K562 (cell line): ENCODE measurements at regions not wholly inside any gene's neighbourhood (a gene's known extent, or its start where the extent isn't known, plus 50 kb on each side); places are given as distances from the start of the nearest gene placed in this dataset.

Experiments
- EZH2 ChIP-seq: IDR thresholded peaks from 2 replicates; pipeline ENCODE4 v1.6.1; 2012; ENCODE audit warnings: low read depth, mild to moderate bottlenecking, inconsistent platforms, low read length, borderline replicate concordance
- FOXA1 ChIP-seq: fragments of 450-650 bp; IDR thresholded peaks from 2 replicates; pipeline ENCODE4 v1.6.1; 2016; ENCODE audit warnings: mild to moderate bottlenecking, borderline replicate concordance
- ILF3 ChIP-seq: fragments of 450-650 bp; IDR thresholded peaks from 2 replicates; pipeline ENCODE4 v1.6.1; 2018; ENCODE audit warnings: antibody characterized with exemption, mild to moderate bottlenecking, moderate library complexity, borderline replicate concordance
- SPI1 ChIP-seq: IDR thresholded peaks from 2 replicates; pipeline ENCODE4 v1.6.1; 2011; ENCODE audit warnings: low read depth, low read length, control low read depth, borderline replicate concordance
- TF ChIP-seq, protein P1 (sequence below), 3 experiments: IDR thresholded peaks in 2 of 3; conservative IDR thresholded peaks in 1 of 3; 2 replicates each; pipeline ENCODE4 v1.5.1; 2011 to 2012; ENCODE audit warnings: low read length in 3 of 3, mild to moderate bottlenecking in 3 of 3, control low read depth in 2 of 3, improper control_type of control experiment in 1 of 3, inconsistent platforms in 1 of 3, low read depth in 1 of 3, mixed read lengths in 1 of 3, moderate library complexity in 1 of 3; ENCODE audit not compliant: insufficient read depth in 2 of 3
- TF ChIP-seq, protein P2 (sequence below): sonication (generic); formaldehyde crosslinking; IDR thresholded peaks from 2 replicates; pipeline ENCODE4 v1.8.1; 2023; ENCODE audit warnings: mild to moderate bottlenecking, missing genetic modification reagents

GRCh38 chr21:22297575-22297974 lies 1299.4 kb downstream of the NCAM2 start:
- TF ChIP-seq, protein P1, sequence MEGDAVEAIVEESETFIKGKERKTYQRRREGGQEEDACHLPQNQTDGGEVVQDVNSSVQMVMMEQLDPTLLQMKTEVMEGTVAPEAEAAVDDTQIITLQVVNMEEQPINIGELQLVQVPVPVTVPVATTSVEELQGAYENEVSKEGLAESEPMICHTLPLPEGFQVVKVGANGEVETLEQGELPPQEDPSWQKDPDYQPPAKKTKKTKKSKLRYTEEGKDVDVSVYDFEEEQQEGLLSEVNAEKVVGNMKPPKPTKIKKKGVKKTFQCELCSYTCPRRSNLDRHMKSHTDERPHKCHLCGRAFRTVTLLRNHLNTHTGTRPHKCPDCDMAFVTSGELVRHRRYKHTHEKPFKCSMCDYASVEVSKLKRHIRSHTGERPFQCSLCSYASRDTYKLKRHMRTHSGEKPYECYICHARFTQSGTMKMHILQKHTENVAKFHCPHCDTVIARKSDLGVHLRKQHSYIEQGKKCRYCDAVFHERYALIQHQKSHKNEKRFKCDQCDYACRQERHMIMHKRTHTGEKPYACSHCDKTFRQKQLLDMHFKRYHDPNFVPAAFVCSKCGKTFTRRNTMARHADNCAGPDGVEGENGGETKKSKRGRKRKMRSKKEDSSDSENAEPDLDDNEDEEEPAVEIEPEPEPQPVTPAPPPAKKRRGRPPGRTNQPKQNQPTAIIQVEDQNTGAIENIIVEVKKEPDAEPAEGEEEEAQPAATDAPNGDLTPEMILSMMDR (IDR thresholded peaks at IDR 0.05 in 2 of 3, conservative IDR thresholded peaks at IDR 0.05 in 1 of 3; ENCODE audit: insufficient read depth in 2 of 3, low read depth in 1 of 3, low read length in 3 of 3), result no peak
- no peak for TF ChIP-seq SPI1
- no peak for TF ChIP-seq FOXA1
- no peak for TF ChIP-seq ILF3
- TF ChIP-seq, protein P2, sequence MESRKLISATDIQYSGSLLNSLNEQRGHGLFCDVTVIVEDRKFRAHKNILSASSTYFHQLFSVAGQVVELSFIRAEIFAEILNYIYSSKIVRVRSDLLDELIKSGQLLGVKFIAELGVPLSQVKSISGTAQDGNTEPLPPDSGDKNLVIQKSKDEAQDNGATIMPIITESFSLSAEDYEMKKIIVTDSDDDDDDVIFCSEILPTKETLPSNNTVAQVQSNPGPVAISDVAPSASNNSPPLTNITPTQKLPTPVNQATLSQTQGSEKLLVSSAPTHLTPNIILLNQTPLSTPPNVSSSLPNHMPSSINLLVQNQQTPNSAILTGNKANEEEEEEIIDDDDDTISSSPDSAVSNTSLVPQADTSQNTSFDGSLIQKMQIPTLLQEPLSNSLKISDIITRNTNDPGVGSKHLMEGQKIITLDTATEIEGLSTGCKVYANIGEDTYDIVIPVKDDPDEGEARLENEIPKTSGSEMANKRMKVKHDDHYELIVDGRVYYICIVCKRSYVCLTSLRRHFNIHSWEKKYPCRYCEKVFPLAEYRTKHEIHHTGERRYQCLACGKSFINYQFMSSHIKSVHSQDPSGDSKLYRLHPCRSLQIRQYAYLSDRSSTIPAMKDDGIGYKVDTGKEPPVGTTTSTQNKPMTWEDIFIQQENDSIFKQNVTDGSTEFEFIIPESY, result no peak
- TF ChIP-seq EZH2, result no peak
